GM12873 (cell line): ENCODE measurements at regions not wholly inside any gene's neighbourhood (a gene's known extent, or its start where the extent isn't known, plus 50 kb on each side); places are given as distances from the start of the nearest gene placed in this dataset.

ENCODE experiments used
- TF ChIP-seq, protein P1 (sequence below): IDR thresholded peaks from 2 replicates; pipeline ENCODE4 v1.5.1; 2012; ENCODE audit warnings: low read depth, mild to moderate bottlenecking, moderate library complexity, low read length, control low read depth; ENCODE audit not compliant: insufficient read depth; ENCODE audit errors: missing control alignments

DNA sequence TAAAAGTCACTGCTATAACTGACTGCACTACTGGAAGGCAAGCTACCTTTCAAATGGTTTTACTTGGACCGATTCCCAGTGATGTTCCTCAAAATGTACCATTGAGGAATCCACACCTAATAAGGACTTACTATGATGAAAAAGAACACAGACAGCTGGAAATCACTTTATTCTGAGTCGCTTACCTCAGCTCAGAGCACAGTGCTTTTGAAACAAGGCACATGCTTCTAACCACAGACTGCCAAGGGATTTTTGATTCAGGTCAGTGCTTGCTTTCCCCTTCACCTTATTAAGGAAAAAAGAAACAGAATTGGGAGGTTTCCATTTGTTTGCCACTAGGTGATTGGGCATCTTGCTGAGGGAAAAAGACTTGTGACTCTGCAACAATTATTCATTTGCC lies 707.5 kb upstream of the FSHR start:
- TF ChIP-seq, protein P1, sequence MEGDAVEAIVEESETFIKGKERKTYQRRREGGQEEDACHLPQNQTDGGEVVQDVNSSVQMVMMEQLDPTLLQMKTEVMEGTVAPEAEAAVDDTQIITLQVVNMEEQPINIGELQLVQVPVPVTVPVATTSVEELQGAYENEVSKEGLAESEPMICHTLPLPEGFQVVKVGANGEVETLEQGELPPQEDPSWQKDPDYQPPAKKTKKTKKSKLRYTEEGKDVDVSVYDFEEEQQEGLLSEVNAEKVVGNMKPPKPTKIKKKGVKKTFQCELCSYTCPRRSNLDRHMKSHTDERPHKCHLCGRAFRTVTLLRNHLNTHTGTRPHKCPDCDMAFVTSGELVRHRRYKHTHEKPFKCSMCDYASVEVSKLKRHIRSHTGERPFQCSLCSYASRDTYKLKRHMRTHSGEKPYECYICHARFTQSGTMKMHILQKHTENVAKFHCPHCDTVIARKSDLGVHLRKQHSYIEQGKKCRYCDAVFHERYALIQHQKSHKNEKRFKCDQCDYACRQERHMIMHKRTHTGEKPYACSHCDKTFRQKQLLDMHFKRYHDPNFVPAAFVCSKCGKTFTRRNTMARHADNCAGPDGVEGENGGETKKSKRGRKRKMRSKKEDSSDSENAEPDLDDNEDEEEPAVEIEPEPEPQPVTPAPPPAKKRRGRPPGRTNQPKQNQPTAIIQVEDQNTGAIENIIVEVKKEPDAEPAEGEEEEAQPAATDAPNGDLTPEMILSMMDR: no peak

GRCh38 chr2:49860834-49861233 lies 706.5 kb upstream of the FSHR start:
- TF ChIP-seq, protein P1: no peak

DNA sequence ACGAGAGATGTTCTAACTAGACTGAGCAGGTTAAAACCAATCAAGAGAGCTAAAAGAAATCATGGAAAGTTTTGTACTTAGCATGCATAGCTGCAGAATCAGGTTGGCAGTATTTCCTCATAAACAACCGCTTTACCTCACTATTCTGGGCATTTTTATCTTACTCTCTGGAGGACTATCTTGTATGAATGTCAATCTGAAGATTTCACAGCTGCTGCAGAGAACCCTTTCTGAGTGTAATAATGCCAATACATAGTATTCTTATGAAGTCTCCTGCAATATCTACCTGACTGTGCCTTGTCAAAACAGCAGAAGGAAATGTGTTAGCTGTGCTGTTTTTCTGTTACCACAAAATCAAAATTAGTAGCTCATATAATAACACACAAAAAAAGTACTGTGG lies 705.9 kb upstream of the FSHR start:
- TF ChIP-seq, protein P1: no peak

- TF ChIP-seq, protein P1: no peak
Observed at GRCh38 chr2:49858657-49859056, 704.3 kb upstream of the FSHR start.

DNA sequence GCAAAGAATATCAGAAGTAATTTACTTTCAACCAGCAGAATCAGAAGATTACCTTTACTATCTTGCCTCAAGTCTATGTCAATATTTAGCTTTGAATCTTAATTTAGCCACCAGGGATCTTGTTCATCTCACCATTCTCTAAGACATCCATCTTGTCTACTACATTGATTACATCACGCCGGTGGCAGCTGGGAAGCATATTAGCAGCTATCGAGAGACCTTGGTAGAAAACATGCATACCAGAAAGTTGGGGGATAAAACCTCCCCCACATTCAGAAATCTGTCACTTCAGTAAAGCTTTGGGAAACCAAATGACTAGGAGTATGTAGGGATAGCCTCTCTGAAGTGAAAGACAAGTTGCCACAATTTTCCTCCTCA lies 703.8 kb upstream of the FSHR start:
- TF ChIP-seq, protein P1: no peak

DNA sequence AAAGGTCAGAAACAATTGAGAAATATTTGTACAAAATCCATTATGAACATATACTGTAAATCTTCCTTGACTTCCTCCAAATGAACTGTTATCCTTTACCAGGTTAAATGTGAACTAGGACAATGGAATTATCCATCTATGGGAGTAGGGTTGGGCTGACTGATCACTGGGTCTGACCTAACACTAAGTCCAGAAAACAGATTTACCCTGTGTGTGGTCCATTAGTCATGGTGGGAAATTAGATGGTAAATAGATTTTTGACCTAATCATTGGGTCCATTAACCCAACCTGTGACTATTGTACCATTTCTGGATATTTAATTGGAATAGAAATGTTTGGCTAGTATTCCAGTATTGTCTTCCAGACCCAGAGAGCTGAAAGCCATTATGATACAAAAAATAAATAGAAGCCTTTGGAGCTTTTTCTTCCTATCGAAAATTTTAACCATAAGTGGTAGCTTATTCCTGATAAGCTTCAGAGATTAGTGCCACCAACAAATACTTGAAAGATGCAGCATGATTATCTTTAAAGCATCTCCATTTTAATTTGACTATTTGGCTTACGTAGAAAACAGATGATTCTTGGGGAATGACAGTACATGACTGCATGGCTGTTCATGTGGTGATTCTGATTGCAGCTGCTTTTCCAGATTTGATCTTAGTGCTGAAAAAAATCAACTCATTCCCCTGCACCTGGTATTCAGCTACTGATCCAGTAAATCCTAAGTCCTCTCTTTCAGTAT lies 703.2 kb upstream of the FSHR start:
- TF ChIP-seq, protein P1: no peak

- TF ChIP-seq, protein P1: no peak
Observed at GRCh38 chr2:49845671-49846070, 691.4 kb upstream of the FSHR start.
